ENCODE measurements at regions not wholly inside any gene's neighbourhood (a gene's known extent, or its start where the extent isn't known, plus 50 kb on each side); places are given as distances from the start of the nearest gene placed in this dataset.

- TF ChIP-seq JUND (IDR thresholded peaks at IDR 0.05): no peak
- TF ChIP-seq TCF7L2 (IDR thresholded peaks at IDR 0.05; ENCODE audit: borderline replicate concordance, extremely low read depth, insufficient read depth, insufficient read length): no peak
- TF ChIP-seq EZH2phosphoT487 (IDR thresholded peaks at IDR 0.05; ENCODE audit: borderline replicate concordance): no peak
- TF ChIP-seq POLR2AphosphoS5 (IDR thresholded peaks at IDR 0.05; ENCODE audit: low read depth, low read length): no peak
- TF ChIP-seq RAD21 (IDR thresholded peaks at IDR 0.05; ENCODE audit: low read depth): no peak
- TF ChIP-seq SIN3A (IDR thresholded peaks at IDR 0.05; ENCODE audit: low read depth): no peak
- no peak for TF ChIP-seq EGR1 (IDR thresholded peaks at IDR 0.05; ENCODE audit: low read depth)
- TF ChIP-seq ELF1 (IDR thresholded peaks at IDR 0.05; ENCODE audit: borderline replicate concordance, low read depth): no peak
- no peak for TF ChIP-seq CBX3 (IDR thresholded peaks at IDR 0.05; ENCODE audit: low read depth)
- no peak for TF ChIP-seq MAX (IDR thresholded peaks at IDR 0.05)
- TF ChIP-seq ZBTB33 (IDR thresholded peaks at IDR 0.05; ENCODE audit: extremely low read depth, insufficient replicate concordance, low read length): no peak
- no peak for TF ChIP-seq YY1 (IDR thresholded peaks at IDR 0.05; ENCODE audit: extremely low read depth, insufficient replicate concordance, low read depth, low read length)
- no peak for TF ChIP-seq CEBPB (IDR thresholded peaks at IDR 0.05; ENCODE audit: low read depth)
- Histone ChIP-seq H3K27ac (ENCODE audit: low read depth, low read length) (no peak overlapping the region), H3K36me3 (ENCODE audit: control insufficient read depth in 1 of 2, insufficient read depth in 2 of 2, low read length in 2 of 2) (no peaks in the 10 kb centered on the region), H3K79me2 (ENCODE audit: insufficient read depth, low read length) (no peaks in the 10 kb centered on the region), H3K27me3 (ENCODE audit: insufficient read depth, low read length) (no peaks in the 10 kb centered on the region), H3K9me3 (ENCODE audit: control insufficient read depth in 1 of 2, insufficient read depth in 1 of 2, low read depth in 1 of 2, low read length in 2 of 2) (no peaks in the 10 kb centered on the region), H3K4me2 (ENCODE audit: low read length) (no peak overlapping the region), H2AFZ (ENCODE audit: low read depth, low read length, poor library complexity, severe bottlenecking) (no peak overlapping the region), H3K4me1 (ENCODE audit: control insufficient read depth in 1 of 2, insufficient read depth in 2 of 2, low read length in 2 of 2) (no peaks in the 10 kb centered on the region), H4K20me1 (ENCODE audit: insufficient read depth) (no peaks in the 10 kb centered on the region), H3K4me3 (replicated peaks in 1 of 2; ENCODE audit: low read depth in 1 of 2, low read length in 2 of 2) (no peak overlapping the region), H3K9ac (ENCODE audit: low read length) (no peak overlapping the region), H3K9me2 (ENCODE audit: insufficient read depth) (no peaks in the 10 kb centered on the region)
- no peak for ATAC-seq
- CTCF ChIA-PET: no interaction called here
- intact Hi-C loops (cut with micrococcal nuclease): no loop called here
- DNase-seq (ENCODE audit: low read depth, low spot score): no peak
- RAD21 ChIA-PET (ENCODE audit: low non-redundant PET in 1 of 2, low total read pairs in 2 of 2, uncharacterized antibody in 2 of 2, unreplicated experiment in 2 of 2): no interaction called here
- POLR2A ChIA-PET: no interaction called here
- no TSS peak for BruUV-seq (replicated peaks)
These were observed 173.2 kb upstream of the ELL2 start for GRCh38 chr5:96134886-96135285.

Measured in HCT116 (cell line).